Jurkat, Clone E6-1 (cell line): ENCODE measurements at regions not wholly inside any gene's neighbourhood (a gene's known extent, or its start where the extent isn't known, plus 50 kb on each side); places are given as distances from the start of the nearest gene placed in this dataset.
A peak's percentile ranks its signal among the peaks of the same experiment; 100 is the strongest.

ENCODE experiments used
- DNase-seq: peaks from one replicate; pipeline ENCODE4 v3.0.0-alpha.2; 2011; ENCODE audit warnings: low read depth, low spot score
- H3K4me3 ChIP-seq: 2 replicates; pipeline ENCODE4 v1.5.1; 2011; ENCODE audit warnings: mild to moderate bottlenecking, low read length, control low read depth, moderate library complexity

- H3K4me3 ChIP-seq, result no peak overlapping the region
- DNase-seq, result no peak
Observed at GRCh38 chr13:106752584-106753170, 184.7 kb upstream of the ARGLU1 start.

DNA sequence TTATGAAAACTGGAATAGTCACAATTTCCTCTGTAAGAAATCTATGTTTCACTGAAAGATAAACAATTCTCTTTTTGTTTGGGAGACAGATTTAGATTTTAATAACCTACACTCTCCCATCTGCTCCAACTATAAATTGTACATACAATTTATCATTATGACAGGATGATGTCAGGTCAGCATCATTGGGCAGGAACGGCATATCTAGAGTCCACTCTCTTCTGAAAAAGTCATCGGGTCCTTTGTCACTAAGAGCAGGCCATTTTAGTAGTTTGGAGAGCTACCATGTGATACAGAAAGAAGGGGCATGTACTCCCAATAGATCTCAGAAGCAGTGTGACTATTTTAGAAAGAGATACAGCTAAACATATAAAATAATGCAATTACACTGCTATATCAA lies 180.8 kb upstream of the ARGLU1 start:
- no peak overlapping the region for H3K4me3 ChIP-seq
- DNase-seq, result no peak

- DNase-seq, result no peak
- no peak overlapping the region for H3K4me3 ChIP-seq
Observed at GRCh38 chr13:106744516-106744915, 176.6 kb upstream of the ARGLU1 start.

GRCh38 chr13:106738186-106738678 lies 170.3 kb upstream of the ARGLU1 start:
- H3K4me3 ChIP-seq, result no peak overlapping the region
- no peak for DNase-seq

- no peak overlapping the region for H3K4me3 ChIP-seq
- no peak for DNase-seq
Observed at GRCh38 chr13:106736941-106737340, 169.0 kb upstream of the ARGLU1 start.

DNA sequence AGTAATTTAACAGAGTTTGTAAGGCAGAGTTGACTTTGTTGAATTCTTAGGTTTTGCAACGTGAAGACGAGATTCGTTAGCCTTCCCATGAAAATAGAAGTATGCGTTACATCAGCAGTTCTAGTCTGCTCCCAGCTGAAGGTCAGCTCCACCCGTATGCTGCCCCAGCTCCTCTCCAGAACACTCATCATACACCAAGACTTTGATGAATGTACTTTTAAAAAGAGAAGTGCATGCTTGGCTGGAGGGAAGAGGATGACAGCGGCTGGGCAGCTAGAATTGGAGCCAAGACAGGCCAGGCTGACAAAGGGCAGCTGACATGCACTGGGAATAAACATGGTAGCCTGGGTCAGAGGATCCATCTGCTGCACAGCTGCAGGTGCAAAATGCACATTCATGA lies 166.3 kb upstream of the ARGLU1 start:
- no peak overlapping the region for H3K4me3 ChIP-seq
- DNase-seq, result no peak

DNA sequence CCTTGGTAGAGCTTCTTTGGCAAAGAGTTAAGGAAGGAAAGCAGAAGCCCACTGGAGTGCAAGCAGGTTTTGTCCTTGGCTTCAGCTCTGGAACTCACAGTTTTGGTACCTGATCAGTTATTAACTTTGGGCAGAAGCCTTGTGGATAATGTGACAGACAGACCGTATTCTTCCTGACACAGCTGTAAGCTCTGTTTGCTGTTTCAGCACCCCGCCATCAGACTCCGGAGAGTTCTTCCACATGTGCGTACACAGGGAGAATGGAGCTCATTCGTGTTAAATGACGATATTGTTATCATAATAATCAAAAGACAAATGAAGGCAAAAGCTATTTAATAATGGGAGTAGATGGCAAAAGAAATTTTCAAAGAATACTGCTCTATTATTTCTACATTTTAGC lies 155.1 kb upstream of the ARGLU1 start:
- no peak overlapping the region for H3K4me3 ChIP-seq
- no peak for DNase-seq

- H3K4me3 ChIP-seq, result no peak overlapping the region
Observed at GRCh38 chr13:106722620-106723019, 154.7 kb upstream of the ARGLU1 start.

GRCh38 chr13:106721599-106721998 lies 153.7 kb upstream of the ARGLU1 start:
- H3K4me3 ChIP-seq, result no peak overlapping the region
- no peak for DNase-seq

More at GRCh38 chr13:106722620-106723019, 154.7 kb upstream of the ARGLU1 start:
- DNase-seq, result no peak

- DNase-seq, result no peak
- H3K4me3 ChIP-seq, result no peak overlapping the region
Observed at GRCh38 chr13:106714271-106714982, 146.5 kb upstream of the ARGLU1 start.

DNA sequence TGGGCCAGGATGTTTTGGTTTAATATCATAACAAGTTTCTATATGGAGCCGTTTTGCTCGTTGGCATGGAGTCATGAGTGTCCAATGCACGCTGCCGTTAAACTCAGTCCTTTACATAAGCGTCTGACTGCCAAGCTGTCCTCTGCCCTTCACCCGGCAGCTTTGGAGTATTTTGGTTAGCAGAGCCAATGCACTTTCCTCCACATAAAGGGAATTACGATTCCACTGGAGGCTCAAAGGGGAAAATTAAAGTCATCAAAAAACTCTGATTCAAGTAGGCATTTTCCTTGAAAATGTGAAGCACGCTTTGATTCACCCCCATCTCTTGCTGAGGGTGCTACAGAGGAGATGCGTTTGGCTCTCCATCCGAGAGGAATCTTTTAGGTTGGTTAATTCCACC lies 144.4 kb upstream of the ARGLU1 start:
- no peak for DNase-seq
- no peak overlapping the region for H3K4me3 ChIP-seq

GRCh38 chr13:106710266-106710665 lies 142.3 kb upstream of the ARGLU1 start:
- DNase-seq, result no peak
- no peak overlapping the region for H3K4me3 ChIP-seq

DNA sequence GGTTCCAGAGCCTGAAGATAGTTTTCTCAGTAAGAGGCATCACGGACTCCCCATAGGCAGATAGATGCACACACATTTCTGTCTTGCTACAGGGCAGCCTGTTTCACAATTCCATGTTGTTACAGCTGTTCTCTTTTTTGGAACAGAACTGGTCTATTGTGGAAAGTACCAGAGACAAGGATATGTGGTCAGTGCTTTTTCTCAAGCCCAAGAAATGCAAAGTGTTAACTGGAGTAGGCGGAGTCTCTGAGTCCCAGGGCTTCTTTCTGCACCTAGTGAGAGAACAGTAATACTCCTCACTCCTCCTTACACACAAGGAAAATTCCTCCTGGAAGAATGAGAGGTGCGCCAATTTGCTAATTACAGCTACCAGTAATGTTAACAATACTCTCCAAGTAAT lies 141.6 kb upstream of the ARGLU1 start:
- no peak overlapping the region for H3K4me3 ChIP-seq
- DNase-seq, result no peak

DNA sequence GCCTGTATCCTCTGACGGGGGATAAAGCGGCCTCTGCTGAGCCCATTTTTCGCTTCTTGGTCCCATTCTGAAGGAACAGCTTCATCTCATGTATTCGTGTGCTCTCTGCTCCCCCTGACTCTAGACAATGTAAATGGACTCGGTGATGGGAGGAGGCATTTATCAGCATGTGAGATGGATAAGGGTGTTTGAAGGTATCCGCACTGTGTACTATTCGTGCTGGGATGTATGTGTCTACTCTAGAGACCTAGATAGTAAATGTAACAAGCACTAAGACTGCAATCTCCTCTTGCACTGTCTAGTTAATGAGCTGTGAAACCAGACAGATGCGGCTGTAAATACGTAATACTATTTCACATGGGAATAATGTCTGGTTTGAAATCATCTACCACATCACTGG lies 134.6 kb upstream of the ARGLU1 start:
- H3K4me3 ChIP-seq, result no peak overlapping the region
- no peak for DNase-seq

DNA sequence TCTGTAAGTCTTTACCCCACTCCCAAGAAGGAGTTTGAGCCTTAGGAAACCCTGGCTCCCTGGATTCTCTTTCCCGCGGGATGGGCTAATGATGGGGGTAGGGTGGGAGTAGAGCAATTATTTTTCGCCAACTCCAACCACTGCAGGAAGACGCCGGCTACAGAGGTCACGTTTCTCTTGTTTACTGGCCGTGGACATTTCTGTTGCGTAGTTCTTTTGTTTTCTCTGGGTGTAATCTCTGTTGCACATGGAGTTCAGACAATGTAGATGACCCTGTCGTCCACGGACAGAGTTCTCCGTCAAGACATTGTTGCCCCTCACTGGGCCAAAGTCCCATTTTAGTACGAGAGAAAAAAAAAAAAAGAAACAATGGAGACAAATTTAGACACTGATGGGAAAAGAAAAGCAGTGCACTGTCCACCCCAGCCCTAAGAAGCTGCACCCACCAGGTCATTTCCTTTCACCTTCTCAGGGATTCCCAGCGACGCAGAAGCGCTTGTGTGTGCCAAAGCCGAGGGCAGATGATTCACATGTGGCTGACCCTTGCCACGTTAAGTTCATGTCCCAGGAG lies 133.9 kb upstream of the ARGLU1 start:
- DNase-seq, result no peak
- H3K4me3 ChIP-seq, result no peak overlapping the region

DNA sequence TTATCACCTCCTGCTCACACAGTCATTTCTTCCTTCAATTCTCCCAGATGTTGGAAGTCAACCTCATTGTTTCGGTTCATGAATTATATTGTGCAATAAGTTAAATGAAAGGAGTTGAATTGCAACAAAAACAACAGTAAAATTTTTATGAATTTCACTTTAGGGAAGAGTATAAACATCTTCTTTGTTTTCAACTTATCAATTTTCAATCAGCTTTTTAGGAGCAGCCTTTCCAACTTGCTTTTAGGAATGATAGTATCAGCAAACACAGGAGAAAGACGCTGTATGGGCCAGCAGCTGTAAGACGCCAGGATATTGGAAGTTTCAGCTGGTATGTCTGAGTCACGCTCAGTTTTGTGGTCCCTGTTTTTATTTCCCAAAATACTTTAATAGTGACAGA lies 132.5 kb upstream of the ARGLU1 start:
- DNase-seq, result no peak
- H3K4me3 ChIP-seq, result no peak overlapping the region

DNA sequence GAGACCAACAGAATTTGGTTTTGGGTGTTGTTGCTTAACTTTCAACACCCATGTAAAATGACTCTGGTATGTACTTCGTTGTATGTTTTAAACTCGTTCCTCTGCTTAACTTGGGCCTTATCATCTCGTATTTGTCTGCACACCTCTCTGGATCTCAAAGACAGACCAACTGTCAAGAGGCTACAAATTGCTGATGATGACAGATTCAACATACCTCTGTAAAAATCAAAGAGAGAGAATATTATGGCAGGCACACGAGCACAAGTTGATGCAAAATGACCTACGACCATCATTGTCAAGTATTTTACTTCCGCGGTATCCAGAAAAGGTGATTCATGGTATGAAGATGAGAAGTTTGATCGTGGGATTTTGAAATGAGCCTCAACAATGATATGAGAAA lies 132.1 kb upstream of the ARGLU1 start:
- H3K4me3 ChIP-seq, result no peak overlapping the region
- no peak for DNase-seq

- DNase-seq, result no peak
- H3K4me3 ChIP-seq, result no peak overlapping the region
Observed at GRCh38 chr13:106699311-106699710, 131.4 kb upstream of the ARGLU1 start.

DNA sequence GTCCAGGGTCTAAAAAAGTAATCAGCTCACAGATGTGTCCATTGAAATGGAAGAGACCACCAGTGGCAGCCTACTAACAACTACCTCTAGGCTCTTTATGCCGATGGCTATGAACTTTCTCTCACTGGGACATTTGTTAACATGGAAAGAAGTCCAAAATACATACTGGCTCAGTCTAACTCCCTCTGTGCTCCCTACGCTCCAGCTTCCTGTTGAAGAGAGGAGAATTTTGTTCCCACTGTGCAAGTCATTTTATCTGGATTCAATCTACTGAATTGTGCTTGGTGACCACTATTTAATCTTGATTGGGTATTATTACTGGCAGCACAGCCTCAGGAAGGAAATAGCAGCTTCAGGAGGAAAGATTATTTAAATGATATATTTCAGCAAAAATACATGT lies 128.8 kb upstream of the ARGLU1 start:
- DNase-seq, result no peak
- H3K4me3 ChIP-seq, result no peak overlapping the region

GRCh38 chr13:106696140-106696539 lies 128.2 kb upstream of the ARGLU1 start:
- no peak overlapping the region for H3K4me3 ChIP-seq
- DNase-seq, result peak; percentile 34

GRCh38 chr13:106695139-106695538 lies 127.2 kb upstream of the ARGLU1 start:
- DNase-seq, result no peak
- H3K4me3 ChIP-seq, result no peak overlapping the region
